ENCODE measurements at regions not wholly inside any gene's neighbourhood (a gene's known extent, or its start where the extent isn't known, plus 50 kb on each side); places are given as distances from the start of the nearest gene placed in this dataset.

GRCh38 chr5:54671681-54672080 lies 154.1 kb downstream of the SNX18 start:
- DNase-seq = no peak

DNA sequence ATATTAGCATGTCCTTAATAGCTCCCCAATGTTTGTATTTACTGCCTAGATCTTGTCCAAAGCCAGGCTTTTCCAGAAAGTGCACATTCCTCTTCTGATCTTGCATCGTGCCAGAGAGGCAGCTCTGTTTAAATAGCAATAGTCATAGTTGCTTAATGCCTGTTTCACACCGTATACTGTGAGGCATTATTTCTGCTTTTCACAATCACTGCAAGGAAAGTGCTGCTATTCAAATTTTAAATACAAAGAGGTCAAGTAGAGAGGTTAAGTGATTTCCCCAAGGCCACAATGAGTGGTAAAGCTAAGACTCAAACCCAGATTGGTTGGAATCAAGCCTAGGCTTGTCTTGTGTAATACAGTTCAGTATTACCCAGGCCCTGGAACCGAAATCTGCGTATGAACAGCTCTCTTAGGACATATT lies 153.6 kb downstream of the SNX18 start:
- DNase-seq = no peak

DNA sequence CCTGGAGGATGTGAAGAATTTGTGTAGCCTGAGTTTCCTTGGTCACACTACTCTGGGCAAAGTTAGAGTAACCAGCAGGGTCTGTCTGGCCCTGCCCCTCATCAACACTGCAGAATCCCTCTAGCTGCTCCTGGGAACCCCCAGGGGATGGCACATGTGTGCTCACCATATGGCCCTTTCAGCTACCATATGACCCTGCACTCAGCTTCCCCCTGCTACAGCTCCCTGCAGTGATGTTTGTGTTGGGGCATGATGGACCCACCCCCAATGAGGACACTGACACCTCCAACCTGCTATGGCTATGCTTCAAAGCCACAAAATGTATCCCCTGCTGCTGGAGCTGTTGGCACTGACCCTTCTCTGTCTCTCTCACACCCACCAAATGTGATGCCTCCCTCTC lies 152.7 kb downstream of the SNX18 start:
- no peak for DNase-seq

DNA sequence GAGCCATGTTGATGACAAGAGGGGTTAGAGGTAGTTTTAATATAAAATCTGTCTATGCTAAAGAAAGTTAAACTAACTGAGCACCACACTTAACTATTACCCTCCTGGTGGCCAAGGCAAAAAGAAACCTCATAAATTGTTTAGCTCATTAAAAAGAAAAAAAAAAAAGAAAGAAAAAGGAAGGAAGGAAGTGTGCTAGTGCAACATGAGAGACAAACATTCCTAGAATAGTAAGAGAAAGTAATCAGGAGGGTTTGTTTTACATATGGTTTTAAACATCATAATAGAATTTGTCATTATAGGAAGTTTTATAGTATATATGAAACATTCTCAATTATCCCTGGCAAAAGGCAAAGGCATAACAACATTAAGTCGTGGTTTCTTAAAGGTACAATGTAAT lies 152.3 kb downstream of the SNX18 start:
- no peak for DNase-seq

GRCh38 chr5:54669285-54669684 lies 151.7 kb downstream of the SNX18 start:
- no peak for DNase-seq

DNA sequence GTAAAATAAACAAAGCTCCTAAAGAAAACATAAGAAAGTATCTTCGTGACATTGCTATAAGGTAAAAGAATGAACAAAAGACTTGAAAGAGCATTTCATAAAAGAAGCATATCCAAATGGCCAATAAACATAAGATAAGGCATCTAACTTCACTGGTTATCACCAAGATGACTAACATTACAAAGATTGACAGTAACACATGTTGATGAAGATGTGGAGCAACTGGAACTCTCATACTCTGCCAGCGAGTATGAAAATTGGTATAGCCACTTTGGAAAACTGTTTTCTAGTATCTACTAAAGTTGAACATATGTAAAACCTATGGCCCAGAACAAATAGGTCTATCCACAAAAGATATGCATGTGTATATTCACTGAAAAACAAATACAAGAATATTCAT lies 150.5 kb downstream of the SNX18 start:
- DNase-seq = no peak

DNA sequence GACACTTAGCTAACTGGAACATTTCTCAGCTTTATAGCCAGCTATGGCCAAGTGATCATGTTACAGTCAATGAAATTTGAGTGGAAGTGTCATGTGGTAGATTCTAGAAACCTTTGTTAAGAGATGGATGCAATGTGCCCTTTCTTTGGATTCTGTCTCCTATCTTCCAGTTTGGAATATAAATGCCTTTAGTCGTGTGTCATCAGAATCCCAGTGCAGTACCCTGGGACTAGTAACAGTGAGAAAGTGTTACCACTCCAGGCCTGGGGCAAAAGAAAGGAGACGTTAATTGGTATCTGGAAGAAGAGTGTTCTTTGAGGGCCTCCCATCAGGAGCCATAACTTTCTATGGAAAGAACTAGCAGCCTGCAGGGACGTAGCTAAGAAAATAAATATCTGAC lies 149.6 kb downstream of the SNX18 start:
- DNase-seq = no peak

DNA sequence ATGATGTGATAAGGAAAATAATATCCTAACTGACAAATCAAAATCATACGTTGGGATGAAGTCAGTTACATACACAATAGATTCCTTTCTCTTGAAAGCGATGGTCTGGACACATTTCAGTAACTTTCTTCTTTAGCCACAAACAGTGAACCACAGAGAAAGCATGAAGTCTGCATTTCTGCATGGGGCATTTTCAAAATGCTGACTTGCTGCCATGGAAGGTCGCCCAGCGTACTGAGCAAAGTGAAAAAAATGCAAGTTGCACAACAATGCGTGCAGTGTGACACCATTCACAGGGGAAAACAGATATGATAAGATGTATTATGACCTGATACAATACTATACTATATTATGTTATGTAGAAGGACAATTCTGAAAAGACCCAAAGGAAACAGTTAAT lies 146.3 kb downstream of the SNX18 start:
- no peak for DNase-seq

DNA sequence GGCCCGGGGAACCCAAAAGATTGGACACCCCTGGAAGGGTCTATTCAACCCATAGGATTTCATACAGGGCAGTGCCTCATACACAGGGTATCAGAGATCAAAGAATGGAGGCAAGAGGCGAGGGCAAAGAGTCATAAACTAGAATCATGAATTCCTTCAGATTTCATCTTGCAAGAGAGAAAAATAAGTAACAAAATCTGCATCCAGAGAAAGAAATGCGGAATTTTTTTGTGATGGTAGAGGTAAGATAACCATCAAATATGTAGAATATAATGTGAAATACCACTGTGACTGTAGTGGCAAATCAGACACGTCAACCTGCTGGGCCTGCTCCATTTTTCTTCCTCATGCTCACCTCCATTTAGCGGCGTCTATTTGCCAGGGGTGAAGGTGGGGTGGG lies 143.6 kb downstream of the SNX18 start:
- no peak for DNase-seq

DNA sequence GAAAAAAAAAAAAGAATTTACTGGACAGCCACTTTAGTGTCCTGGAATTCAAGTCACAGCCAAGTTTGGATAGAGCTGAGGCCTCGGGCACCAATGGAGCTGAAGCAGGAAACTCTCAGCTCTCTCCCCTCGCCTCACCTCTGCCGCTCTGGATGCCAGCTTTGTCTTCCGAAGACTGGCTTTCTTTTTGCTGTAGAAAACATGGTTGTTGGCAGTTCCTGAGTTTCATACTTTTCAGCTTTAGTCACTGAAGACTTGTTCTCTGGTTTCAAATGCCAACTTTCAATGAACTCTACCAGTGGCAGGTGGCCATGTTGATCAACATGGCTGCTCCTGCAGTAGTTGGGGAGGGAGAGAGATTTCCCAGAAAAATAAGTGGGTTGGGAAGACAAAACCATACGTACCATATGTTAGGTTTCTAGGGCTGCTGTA lies 142.2 kb downstream of the SNX18 start:
- DNase-seq = no peak

GRCh38 chr5:54658010-54658409 lies 140.5 kb downstream of the SNX18 start:
- DNase-seq = no peak

DNA sequence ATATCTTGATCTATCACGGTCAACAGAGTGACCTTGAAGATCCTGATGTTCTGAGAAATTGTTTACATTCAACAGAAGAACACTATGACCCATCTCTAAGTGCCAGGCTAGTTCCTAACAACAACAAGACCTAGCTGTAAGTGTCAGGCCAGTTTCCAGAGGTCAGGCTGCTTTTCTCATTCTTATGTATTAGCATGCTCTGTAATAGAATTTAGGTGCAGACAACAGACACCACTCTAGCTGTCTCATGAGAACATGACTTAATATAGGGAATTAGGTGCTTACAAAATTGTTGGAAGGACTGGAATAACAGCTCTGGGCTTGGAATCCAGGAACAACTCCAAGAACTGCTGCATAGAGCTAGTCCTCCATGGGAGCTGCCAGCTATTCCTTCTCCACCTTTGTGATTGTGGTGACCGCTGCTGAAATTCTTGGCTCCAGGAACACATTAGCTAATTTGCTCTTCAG lies 138.7 kb downstream of the SNX18 start:
- DNase-seq = no peak

DNA sequence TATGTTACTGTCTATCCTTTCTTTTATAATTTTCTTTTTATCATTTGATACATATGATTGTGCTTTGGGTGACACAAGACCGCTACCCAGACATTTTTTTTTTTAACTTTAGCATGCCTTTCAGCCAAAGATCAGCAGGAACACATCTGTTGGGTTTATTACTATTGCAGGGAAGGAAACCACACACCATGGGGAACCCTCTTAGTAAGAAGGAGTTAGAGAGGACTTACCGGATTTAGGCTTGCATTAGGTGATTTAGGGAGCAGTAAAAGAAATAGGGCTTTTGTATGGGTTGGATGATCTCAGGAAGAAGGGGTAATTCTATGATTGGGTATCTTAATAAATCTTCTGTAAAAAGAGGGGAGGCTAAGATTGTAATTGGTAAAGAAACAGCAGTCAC lies 138.2 kb downstream of the SNX18 start:
- no peak for DNase-seq

GRCh38 chr5:54655266-54655665 lies 137.7 kb downstream of the SNX18 start:
- no peak for DNase-seq

DNA sequence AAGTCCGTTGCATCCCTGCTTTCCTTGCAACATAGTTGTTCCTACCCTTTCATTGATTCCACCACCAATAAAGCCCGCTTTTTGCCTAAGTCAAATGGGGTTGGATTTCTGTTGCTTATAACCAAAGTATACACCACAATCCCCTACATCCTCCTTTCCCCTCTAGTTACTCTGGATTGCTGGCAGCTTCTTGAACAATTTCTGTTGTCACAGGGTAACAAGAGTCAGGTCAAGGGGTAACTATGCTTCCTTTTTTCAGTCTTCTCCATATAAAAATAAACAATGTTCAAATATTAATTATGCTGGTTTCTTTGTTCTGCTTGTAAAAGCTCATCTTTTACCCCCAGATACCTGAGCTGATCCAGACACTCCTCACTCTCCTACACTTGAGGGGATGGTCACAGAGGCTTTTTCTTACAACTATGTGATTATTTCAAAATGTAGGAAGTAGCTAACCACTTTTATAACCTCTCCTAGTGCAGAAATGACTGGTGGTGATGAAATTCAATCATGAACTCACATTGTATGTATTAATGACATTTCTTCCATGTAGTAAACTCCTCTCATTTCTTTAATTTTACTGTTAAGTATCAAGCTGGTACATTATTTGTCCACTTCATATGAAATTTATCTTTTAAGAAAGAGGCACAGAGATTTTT lies 136.5 kb downstream of the SNX18 start:
- DNase-seq = no peak

DNA sequence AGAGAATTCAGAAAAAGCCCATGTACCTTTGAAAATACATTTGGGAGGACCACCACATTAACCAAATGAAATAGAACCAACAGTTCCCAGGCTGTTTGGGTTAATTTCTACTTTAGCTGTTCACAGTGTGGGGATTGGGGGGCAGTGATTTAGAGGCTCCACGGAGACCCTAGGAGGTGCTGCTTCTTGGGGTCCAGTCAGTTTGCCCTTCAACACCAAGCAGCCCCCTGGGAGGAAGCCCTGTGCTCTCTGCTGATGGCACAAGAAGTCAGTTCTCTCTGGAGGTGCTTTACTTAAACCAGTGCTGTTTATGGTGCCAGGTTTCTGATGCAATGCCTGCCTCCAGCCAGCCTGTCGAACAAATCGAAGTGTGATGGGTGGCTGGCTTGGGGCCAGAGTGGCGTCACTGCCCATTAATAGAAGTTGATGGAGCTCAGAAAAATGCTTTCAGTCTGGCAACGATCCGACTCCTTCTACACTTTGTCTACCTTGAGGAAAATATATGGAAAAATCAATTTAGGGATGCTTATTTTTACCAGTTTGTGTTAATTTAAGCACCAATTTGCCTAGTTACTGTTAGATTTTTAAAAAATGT lies 134.0 kb downstream of the SNX18 start:
- no peak for DNase-seq

- DNase-seq = no peak
Measured at GRCh38 chr5:54649041-54649504, 131.5 kb downstream of the SNX18 start.

GRCh38 chr5:54646356-54647101 lies 129.0 kb downstream of the SNX18 start:
- DNase-seq = peak; percentile 37 to 43

- DNase-seq = no peak
Measured at GRCh38 chr5:54645882-54646355, 128.4 kb downstream of the SNX18 start.

- DNase-seq = no peak
Measured at GRCh38 chr5:54644226-54644625, 126.7 kb downstream of the SNX18 start.

DNA sequence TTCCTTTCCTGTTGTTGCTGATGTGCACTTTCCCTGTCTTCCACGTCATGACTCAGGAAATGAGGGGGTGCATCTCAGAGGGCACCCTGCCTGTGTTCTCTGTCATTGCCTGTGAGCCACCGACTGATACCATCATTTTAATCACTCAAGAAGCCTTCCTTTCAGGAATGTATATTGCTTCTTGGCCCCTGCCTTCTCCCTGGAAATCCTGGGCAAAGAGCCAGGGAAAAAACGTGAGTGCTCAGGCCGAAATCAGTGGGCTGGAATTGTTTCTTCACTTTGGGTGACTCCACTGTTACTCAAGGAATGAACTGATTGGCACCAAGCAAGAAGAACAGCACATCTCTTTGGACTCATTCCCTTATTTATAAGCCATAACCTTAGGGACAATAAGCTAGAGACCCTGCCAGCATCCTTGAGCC lies 126.1 kb downstream of the SNX18 start:
- no peak for DNase-seq

DNA sequence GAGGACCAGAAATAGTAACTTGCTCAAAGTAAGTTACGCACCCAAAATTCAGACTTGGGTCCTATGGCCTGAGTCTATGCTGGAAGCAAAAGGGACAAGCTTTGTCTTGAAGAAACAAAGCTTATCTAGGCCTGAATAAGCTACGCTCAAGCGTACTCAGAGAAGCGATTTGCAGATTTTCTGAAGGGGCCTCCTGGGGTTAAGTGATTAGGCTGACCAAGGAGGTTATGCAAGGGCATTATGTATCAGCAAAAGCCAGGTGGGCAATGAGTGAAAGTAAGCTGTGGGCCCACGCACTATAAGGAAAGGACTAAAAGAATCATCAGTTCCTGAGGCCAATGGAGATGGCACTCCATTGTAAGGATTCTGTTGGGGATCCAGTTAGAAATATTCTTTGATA lies 122.1 kb downstream of the SNX18 start:
- no peak for DNase-seq

- no peak for DNase-seq
Measured at GRCh38 chr5:54638106-54638505, 120.5 kb downstream of the SNX18 start.

- no peak for DNase-seq
Measured at GRCh38 chr5:54637654-54638053, 120.1 kb downstream of the SNX18 start.

All from activated CD4-positive, alpha-beta T cell treated with anti-CD3 and anti-CD28 coated beads for 4 hours (primary cell).